ENCODE measurements at regions not wholly inside any gene's neighbourhood (a gene's known extent, or its start where the extent isn't known, plus 50 kb on each side); places are given as distances from the start of the nearest gene placed in this dataset.

- intact Hi-C loops (cut with micrococcal nuclease) = no loop called here
- no peaks in the 10 kb centered on the region for H3K4me1 ChIP-seq (ENCODE audit: control insufficient read depth in 1 of 2, insufficient read depth in 2 of 2, low read length in 2 of 2)
- ATAC-seq = no peak
- no peak overlapping the region for H3K4me3 ChIP-seq (replicated peaks in 1 of 2; ENCODE audit: low read depth in 1 of 2, low read length in 2 of 2)
- H3K36me3 ChIP-seq (ENCODE audit: control insufficient read depth in 1 of 2, insufficient read depth in 2 of 2, low read length in 2 of 2) = no peaks in the 10 kb centered on the region
- peaks cover 0 to 22% of the 10 kb centered on the region in 2 experiments; a peak in 2 of 4 replicates for H3K9me3 ChIP-seq (ENCODE audit: control insufficient read depth in 1 of 2, insufficient read depth in 1 of 2, low read depth in 1 of 2, low read length in 2 of 2)
- H3K27me3 ChIP-seq (ENCODE audit: insufficient read depth, low read length) = no peaks in the 10 kb centered on the region
- TF ChIP-seq SP1 (IDR thresholded peaks at IDR 0.05; ENCODE audit: low read depth) (no peak), ZNF274 (IDR thresholded peaks at IDR 0.05; ENCODE audit: low read depth, low read length) (no peak), MAX (IDR thresholded peaks at IDR 0.05) (no peak), YY1 (IDR thresholded peaks at IDR 0.05; ENCODE audit: extremely low read depth, insufficient replicate concordance, low read depth, low read length) (no peak), FOSL1 (IDR thresholded peaks at IDR 0.05; ENCODE audit: low read depth) (no peak), SRF (IDR thresholded peaks at IDR 0.05; ENCODE audit: low read depth) (no peak), ATF3 (IDR thresholded peaks at IDR 0.05) (no peak), POLR2AphosphoS5 (IDR thresholded peaks at IDR 0.05; ENCODE audit: low read depth, low read length) (no peak), ZBTB33 (IDR thresholded peaks at IDR 0.05; ENCODE audit: extremely low read depth, insufficient replicate concordance, low read length) (no peak), EZH2 (IDR thresholded peaks at IDR 0.05) (no peak), EGR1 (IDR thresholded peaks at IDR 0.05; ENCODE audit: low read depth) (no peak), ELF1 (IDR thresholded peaks at IDR 0.05; ENCODE audit: borderline replicate concordance, low read depth) (no peak), CTCF (IDR thresholded peaks at IDR 0.05 in 2 of 3, conservative IDR thresholded peaks at IDR 0.05 in 1 of 3; ENCODE audit: borderline replicate concordance in 1 of 3, insufficient read depth in 1 of 3, low read depth in 2 of 3, low read length in 2 of 3) (no peak), TCF7L2 (IDR thresholded peaks at IDR 0.05; ENCODE audit: borderline replicate concordance, extremely low read depth, insufficient read depth, insufficient read length) (no peak), ZFX (IDR thresholded peaks at IDR 0.05) (no peak), CEBPB (IDR thresholded peaks at IDR 0.05; ENCODE audit: low read depth) (no peak), REST (IDR thresholded peaks at IDR 0.05; ENCODE audit: low read depth) (no peak)
- DNase-seq (ENCODE audit: low read depth, low spot score) = no peak
- H3K9ac ChIP-seq (ENCODE audit: low read length) = no peak overlapping the region
- CTCF ChIA-PET = no interaction called here
- no peaks in the 10 kb centered on the region for H3K79me2 ChIP-seq (ENCODE audit: insufficient read depth, low read length)
- H3K27ac ChIP-seq (ENCODE audit: low read depth, low read length) = no peak overlapping the region
- no peaks in the 10 kb centered on the region for H3K9me2 ChIP-seq (ENCODE audit: insufficient read depth)
- H4K20me1 ChIP-seq (ENCODE audit: insufficient read depth) = no peaks in the 10 kb centered on the region
- no peak overlapping the region for H2AFZ ChIP-seq (ENCODE audit: low read depth, low read length, poor library complexity, severe bottlenecking)
- no peak overlapping the region for H3K4me2 ChIP-seq (ENCODE audit: low read length)
- no TSS peak for BruUV-seq (replicated peaks)
- RAD21 ChIA-PET (ENCODE audit: low non-redundant PET in 1 of 2, low total read pairs in 2 of 2, uncharacterized antibody in 2 of 2, unreplicated experiment in 2 of 2) = no interaction called here
- POLR2A ChIA-PET = no interaction called here
These were observed 83.2 kb upstream of the ATP10A start for GRCh38 chr15:25946241-25946805.
